Left ventricle myocardium superior (tissue), 1 donor: ENCODE measurements at regions not wholly inside any gene's neighbourhood (a gene's known extent, or its start where the extent isn't known, plus 50 kb on each side); places are given as distances from the start of the nearest gene placed in this dataset.
"Not testable (repeated sequence)": the region's sequence is repeated elsewhere in the genome, so short reads cannot be mapped to it uniquely, and the experiment has no call there.

Source experiments
- ATAC-seq: fragments of 200-7000 bp; cut with Tn5 transposase; one replicate; pipeline ENCODE4 v1.9.1; 2020; ENCODE audit warnings: mild to moderate bottlenecking, moderate library complexity
- DNase-seq: peaks from one replicate; pipeline ENCODE4 v3.0.0-alpha.2; 2020
- intact Hi-C: fragments of 100-400 bp; cut with micrococcal nuclease; formaldehyde crosslinking; loops from one replicate; pipeline ENCODE4 v1.11.0; 2022
- donor health status: DM: no; HTN: yes; CAD: no; lungs with severe emphysema.

DNA sequence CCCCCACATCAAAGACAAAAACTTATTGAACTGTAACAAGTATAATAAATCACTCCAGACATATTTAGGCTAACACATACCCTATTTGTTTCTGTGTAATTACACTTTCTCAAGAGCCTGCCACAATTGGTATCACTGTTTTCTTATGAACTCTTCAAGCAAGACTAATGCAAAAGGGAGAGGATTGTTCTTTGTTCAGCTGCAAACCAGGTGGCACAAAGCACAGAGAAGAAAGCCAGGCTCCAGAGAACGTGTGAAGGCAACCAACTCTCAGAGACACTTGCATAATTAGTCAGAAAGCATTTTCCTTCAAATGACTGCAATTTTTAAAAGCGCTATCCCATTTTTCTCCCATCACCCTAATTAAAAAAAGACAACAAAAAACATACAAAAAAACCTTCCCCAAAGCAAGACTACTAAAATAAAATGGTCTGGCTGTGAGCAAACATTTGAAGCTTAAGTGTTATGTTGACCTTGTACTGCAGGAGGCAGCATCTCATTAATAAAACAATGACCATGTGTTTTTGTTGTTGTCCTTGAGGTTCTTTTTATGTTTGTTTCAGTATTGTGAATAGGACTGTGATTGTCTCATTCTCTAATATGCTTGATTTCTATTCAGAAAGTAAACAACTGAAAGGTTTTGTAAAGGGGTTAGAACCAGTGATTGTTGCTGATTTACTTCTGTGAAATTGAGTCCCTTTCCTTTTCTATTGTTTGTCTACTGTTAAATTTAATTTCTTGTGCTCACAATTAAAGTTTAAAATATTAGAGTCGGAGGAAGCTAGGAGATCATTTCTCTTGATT is 452.7 kb upstream of the PDE3A start:
- peak; percentile 74 for ATAC-seq
- intact Hi-C loops, result no loop called here
- no peak for DNase-seq

DNA sequence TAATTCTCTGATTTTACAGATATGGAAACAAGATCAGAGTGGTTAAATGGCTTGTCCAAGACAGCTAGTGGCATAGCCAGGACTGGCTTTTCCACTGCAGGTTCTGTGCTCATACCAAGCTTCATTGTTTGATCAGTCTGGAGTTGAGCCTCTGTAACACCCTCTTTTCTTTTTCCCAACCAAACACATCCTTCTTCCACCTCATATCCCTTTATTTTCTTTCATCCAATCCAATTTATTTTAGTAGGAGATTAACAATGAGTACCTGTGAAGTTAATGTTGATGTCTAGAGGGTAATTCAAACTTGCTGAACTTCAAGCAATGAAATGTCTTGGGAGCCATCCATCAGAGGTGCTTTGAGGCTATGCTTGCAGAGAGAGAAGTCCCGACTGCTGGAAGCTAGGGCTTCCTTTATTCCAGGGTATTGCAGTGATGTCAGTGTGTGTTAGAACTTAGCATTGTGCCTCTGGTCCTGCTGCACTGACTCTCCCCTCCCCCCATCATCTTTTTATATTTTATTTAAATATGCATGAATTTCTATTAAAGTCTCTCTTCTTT is 452.1 kb upstream of the PDE3A start:
- DNase-seq (no peak), ATAC-seq (peak; percentile 52)
- intact Hi-C loops, result no loop called here

DNA sequence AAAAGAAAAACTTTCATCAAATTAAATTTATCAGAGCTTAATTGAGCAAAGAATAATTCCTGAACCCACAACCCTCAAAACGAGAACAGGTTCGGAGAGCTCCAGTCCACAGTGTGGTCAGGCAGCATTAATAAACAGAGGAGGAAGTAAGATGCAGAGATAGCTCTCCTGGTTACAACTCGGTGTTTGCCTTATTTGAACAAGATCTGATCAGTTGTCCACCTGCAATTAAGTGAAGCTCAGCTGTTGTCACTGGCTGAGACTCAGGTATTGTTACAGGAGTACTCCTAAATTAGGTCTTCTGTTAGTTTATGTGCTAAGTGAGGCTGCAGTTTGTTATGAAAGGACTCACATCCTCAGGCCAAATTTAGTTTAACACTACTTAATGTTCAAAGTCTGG is 451.4 kb upstream of the PDE3A start:
- DNase-seq, result no peak
- peak; percentile 10 for ATAC-seq
- intact Hi-C loops, result no loop called here

GRCh38 chr12:19921716-19922115 is 446.6 kb upstream of the PDE3A start:
- ATAC-seq, intact Hi-C loops, DNase-seq: not testable (repeated sequence)

DNA sequence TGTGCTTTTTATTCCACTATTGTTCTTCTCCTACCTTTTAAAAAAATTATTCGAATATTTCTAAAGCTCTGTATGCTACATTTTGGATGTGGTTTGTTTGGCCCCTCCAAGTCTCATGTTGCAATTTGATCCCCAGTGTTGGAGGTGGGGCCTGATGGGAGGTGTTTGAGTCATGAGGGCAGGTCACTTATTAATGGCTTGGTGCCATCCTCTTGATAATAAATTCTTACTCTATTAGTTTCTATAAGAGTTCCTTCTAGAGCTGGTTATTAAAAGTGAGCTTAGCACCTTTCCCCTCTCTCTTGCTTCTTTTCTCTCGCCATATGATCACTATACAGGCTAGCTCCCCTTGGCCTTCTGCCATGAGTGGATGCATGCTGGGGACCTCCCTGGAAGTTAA is 445.6 kb upstream of the PDE3A start:
- ATAC-seq (no peak), DNase-seq (no peak)
- intact Hi-C loops, result no loop called here

- no peak for ATAC-seq
- intact Hi-C loops, result no loop called here
- no peak for DNase-seq
Measured at GRCh38 chr12:19924360-19924759, 444.0 kb upstream of the PDE3A start.

- intact Hi-C loops, result no loop called here
Measured at GRCh38 chr12:19925841-19926240, 442.5 kb upstream of the PDE3A start.

GRCh38 chr12:19926266-19926665 is 442.1 kb upstream of the PDE3A start:
- ATAC-seq (no peak), DNase-seq (no peak)
- intact Hi-C loops, result no loop called here

More at GRCh38 chr12:19925841-19926240, 442.5 kb upstream of the PDE3A start:
- DNase-seq (no peak), ATAC-seq (no peak)

GRCh38 chr12:19927661-19928060 is 440.7 kb upstream of the PDE3A start:
- ATAC-seq (no peak), DNase-seq (no peak)
- intact Hi-C loops, result no loop called here

GRCh38 chr12:19932413-19932812 is 435.9 kb upstream of the PDE3A start:
- no peak for DNase-seq
- no peak for ATAC-seq
- intact Hi-C loops, result no loop called here

DNA sequence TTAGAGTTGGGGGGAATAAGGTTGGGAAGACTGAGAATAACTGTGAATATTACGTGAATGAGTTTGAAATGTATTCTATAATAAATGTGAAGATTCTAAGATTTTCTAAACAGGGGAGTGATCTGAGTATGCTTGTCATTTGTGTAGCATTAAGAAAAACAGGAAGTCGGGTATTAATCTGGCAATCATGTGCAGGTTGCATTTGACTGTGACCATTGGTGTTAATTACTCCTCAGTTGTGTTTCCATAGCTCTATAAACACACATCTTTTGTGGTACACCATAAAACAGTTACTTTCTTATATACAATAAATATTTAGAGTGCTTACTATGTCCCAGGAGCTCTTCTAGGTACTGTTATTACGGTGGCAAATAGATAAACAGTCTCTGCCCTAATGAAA is 434.4 kb upstream of the PDE3A start:
- DNase-seq (no peak), ATAC-seq (no peak)
- intact Hi-C loops, result no loop called here

DNA sequence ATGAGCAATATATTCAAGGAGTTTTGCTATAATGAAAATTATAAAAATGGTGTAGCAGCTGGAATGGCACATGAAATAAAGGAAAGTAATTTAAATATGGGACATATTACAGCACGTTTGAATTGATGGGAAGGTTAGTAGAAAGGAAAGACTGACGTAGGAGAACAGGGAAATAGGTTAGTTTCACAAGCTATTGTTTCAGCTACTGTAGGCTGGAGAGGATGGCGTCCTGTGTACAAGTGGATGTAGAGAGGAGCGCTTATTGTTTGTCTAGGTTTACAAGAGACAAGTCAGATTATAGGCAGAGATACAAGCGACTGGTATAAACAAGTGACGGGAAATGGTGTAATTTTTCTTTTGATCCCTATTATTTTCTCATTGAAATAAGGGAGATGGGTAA is 431.2 kb upstream of the PDE3A start:
- ATAC-seq, result no peak
- no peak for DNase-seq
- intact Hi-C loops, result no loop called here

DNA sequence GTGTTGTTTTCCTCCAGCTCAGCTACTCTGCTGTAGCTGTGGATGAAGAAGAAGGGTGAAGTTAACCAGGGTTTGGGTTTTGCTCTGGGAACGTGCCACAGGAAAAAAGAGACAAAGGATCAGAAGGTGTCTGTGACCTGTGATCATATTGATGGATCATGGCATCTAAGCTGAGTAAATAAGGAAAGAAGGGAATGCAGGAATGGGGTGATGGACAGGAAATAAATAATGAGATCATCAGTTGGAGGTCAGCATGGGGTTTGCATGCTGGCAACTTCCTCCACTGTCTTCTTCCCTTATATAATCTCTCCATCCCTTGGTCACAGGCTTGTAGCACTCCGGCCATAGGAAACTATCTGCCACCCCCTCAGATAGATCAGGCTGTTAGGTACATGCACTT is 430.3 kb upstream of the PDE3A start:
- intact Hi-C loops, result no loop called here
- DNase-seq, result no peak
- ATAC-seq, result no peak

- ATAC-seq (no peak), DNase-seq (no peak)
- intact Hi-C loops, result no loop called here
Measured at GRCh38 chr12:19938491-19938890, 429.8 kb upstream of the PDE3A start.

DNA sequence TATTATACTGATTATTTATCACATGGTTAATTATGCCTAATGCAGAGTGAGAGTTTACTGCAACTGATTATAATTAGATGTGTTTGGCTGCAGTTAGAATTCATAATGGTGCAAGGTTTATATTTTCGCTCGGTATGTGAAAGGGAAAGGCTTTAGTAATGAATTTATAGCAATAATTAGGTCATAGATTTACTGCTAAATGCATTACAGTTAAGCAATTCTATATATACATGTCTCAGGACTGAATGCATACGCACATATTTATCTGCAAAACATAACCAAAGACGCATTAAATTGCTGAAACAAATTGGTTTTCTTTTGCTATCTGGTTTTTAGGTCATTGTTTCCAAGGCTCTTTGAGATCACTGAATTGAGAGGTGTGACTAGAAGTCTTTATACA is 428.1 kb upstream of the PDE3A start:
- intact Hi-C loops, result no loop called here
- DNase-seq (no peak), ATAC-seq (no peak)

GRCh38 chr12:19941096-19941495 is 427.2 kb upstream of the PDE3A start:
- intact Hi-C loops, result no loop called here
- no peak for DNase-seq

GRCh38 chr12:19945559-19946435 is 422.5 kb upstream of the PDE3A start:
- peak; percentile 66 for ATAC-seq
- no peak for DNase-seq
- intact Hi-C loops, result no loop called here

More at GRCh38 chr12:19941096-19941495, 427.2 kb upstream of the PDE3A start:
- ATAC-seq, result no peak

DNA sequence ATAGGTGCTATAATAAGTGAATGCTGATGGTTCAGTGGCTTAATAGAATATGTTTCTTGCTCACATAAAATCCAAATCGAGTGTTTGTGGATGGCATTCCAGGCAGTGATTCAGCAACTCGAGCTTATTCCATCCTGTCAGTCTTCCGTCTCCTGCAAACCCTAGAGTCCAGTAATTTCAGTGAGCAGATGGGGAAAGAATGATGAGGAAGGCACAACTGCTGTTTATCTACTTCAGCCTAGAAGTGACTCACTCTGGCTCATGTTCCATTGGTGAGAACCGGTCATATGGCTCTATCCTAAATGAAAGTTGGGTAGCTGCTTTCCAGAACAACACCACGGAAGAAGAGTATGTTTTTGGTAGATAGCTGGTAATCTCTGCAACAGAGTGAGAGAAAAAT is 421.8 kb upstream of the PDE3A start:
- peak; percentile 60 for ATAC-seq
- DNase-seq, result no peak
- intact Hi-C loops, result no loop called here

- ATAC-seq (no peak), DNase-seq (no peak)
- intact Hi-C loops, result no loop called here
Measured at GRCh38 chr12:19947344-19947743, 421.0 kb upstream of the PDE3A start.

DNA sequence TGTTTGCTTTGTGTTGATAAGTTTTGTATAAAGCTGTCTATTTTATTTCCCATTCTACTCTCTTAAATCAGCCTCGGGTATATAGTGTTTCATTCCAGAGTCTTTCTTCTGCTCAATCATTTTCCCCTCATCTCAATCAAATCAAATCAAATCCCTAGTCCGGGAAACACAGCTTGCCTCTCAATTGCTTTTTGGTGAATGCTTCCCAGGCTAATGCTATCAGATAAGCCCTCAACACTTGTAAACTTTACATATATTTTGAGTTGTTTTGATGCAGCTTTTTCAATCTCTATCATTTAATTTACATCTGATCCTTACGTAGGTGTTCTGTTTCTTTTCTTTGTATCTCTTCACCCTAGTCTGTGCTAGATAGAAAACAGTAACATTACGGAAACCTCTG is 416.7 kb upstream of the PDE3A start:
- intact Hi-C loops, result no loop called here

More for the DNA sequence above, 416.7 kb upstream of the PDE3A start:
- no peak for ATAC-seq
- no peak for DNase-seq
